ENCODE measurements at regions not wholly inside any gene's neighbourhood (a gene's known extent, or its start where the extent isn't known, plus 50 kb on each side); places are given as distances from the start of the nearest gene placed in this dataset.
"Not testable (repeated sequence)": the region's sequence is repeated elsewhere in the genome, so short reads cannot be mapped to it uniquely, and the experiment has no call there.

- DNase-seq (ENCODE audit: low read depth): no peak
Observed at GRCh38 chr5:124512952-124513632, 233.3 kb downstream of the ZNF608 start.

- DNase-seq (ENCODE audit: low read depth): no peak
Observed at GRCh38 chr5:124512236-124512635, 234.2 kb downstream of the ZNF608 start.

DNA sequence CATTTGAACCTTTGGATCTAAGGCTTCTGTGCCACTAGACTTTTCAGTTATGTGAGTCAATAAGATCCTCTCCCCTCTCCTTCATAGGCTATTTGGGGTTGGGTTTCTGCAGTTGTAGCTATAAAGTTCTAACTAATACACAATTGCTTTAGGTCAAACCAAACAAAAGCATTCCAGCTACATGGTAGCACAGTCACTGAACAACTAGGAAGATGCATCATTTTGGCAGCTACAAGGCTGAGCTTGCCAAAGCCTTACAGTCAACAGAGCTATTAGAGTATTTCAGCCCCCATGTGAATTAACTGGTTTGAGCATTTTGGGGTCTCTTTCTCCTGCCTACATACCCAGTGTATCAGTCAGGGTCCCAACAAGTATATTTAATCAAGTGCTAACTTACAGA is 234.6 kb downstream of the ZNF608 start:
- no peak for DNase-seq (ENCODE audit: low read depth)

DNA sequence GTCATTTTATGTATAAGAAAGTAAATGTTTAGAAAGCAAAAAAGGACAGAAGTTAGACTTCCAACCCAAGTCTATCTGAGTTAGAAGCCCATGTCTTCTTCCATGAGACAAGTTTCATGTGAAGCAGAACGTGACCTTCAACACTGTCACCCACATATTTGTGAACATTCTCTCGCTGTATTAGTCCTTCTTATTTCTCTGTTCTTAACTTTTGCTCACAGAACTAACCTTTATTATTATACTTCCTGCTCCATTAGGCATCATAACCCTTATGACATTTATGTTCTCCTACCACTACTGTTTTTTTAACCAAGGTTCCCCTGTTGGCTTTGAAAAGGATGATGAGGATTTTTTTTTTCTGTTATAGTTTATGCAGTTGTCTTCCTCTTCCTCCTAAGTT is 238.8 kb downstream of the ZNF608 start:
- no peak for DNase-seq (ENCODE audit: low read depth)

- no peak for DNase-seq (ENCODE audit: low read depth)
Observed at GRCh38 chr5:124504081-124504916, 242.1 kb downstream of the ZNF608 start.

- no peak for DNase-seq (ENCODE audit: low read depth)
Observed at GRCh38 chr5:124502551-124502950, 243.9 kb downstream of the ZNF608 start.

DNA sequence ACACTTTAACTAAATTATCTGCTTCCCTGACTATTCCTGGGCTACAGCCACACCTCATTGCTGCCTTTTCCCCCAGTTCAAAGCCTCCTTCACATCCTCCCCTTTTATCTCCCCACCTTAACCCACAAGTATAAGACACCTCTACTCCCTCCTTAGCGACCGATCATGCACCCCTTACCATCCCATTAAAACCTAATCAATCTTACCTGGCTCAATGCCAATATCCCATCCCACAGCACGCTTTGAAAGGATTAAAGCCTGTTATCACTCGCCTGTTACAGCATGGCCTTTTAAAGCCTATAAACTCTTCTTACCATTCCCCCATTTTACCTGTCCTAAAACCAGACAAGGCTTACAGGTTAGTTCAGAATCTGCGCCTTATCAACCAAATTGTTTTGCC is 246.6 kb downstream of the ZNF608 start:
- not testable (repeated sequence) for DNase-seq (ENCODE audit: low read depth)

GRCh38 chr5:124496968-124497367 is 249.5 kb downstream of the ZNF608 start:
- DNase-seq (ENCODE audit: low read depth): not testable (repeated sequence)

- no peak for DNase-seq (ENCODE audit: low read depth)
Observed at GRCh38 chr5:124494540-124495116, 251.8 kb downstream of the ZNF608 start.

- no peak for DNase-seq (ENCODE audit: low read depth)
Observed at GRCh38 chr5:124492444-124493224, 253.8 kb downstream of the ZNF608 start.

DNA sequence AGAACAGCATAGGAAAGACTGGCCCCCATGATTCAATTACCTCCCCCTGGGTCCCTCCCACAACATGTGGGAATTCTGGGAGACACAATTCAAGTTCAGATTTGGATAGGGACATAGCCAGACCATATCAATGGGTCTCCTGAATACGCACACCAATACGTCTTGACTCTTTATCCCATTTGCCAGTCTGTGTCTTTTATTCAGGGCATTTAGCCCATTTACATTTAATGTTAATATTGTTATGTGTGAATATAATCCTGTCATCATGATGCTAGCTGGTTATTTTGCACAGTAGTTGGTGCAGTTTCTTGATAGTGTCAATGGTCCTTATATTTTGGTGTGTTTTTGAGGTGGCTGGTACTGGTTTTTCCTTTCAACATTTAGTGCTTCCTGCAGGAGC is 256.1 kb downstream of the ZNF608 start:
- DNase-seq (ENCODE audit: low read depth): not testable (repeated sequence)

DNA sequence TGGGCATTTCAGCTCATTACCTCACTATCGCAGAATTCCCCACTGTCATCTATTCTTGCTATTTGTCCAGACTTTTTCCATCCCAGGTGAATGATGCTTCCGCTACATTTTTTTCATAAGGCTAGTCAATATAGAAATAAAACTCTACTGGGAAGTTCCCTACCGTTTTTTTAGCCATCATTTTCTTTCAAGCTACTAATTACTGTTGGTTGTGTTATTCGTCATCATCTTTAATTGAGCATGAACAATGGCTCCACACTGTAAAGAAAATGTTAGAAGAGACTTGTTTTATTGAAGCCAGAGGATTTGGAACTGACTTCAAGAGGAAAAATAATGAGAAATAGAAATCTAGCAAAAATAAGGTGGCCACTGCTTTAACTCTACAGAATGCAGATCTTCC is 265.0 kb downstream of the ZNF608 start:
- no peak for DNase-seq (ENCODE audit: low read depth)

DNA sequence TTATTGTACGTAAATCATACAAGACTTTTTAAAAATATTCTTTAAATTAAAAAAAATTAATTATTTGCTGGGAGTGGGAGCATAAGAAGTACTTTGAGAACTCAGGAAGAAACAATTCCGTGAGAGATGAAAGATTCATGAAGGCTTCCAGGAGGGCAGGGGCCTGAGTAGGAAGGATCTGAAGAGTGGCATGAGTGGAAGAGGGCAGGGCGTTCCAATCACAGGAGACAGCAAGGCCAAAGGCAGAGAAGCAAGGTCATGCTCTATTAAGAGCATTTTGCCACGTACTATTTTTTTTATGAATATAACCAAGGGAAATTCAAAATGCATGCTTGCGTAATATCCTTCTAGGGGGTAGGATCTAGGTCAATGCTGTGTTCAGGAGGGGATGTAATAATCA is 265.5 kb downstream of the ZNF608 start:
- DNase-seq (ENCODE audit: low read depth): no peak

GRCh38 chr5:124480022-124480421 is 266.4 kb downstream of the ZNF608 start:
- no peak for DNase-seq (ENCODE audit: low read depth)

GRCh38 chr5:124478264-124478663 is 268.2 kb downstream of the ZNF608 start:
- DNase-seq (ENCODE audit: low read depth): no peak

DNA sequence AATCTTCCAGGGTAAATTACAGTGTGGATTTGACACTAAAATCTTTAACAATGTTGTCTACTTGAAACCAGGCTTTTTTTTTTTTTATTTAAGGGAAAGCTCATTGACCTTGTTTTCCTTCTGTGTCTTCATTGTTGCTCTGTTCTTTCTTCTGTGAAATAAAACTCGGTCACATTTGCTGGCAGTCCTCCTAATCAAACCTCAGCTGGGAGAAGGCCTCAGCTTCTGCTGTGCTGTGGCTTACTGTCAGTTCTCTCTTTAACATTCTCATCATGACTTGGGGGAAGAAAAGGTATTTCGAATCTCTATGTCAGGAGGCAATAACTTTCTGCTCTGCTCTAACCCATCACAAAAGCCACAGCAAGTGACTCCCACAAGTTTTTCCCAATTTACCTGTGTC is 268.9 kb downstream of the ZNF608 start:
- no peak for DNase-seq (ENCODE audit: low read depth)

DNA sequence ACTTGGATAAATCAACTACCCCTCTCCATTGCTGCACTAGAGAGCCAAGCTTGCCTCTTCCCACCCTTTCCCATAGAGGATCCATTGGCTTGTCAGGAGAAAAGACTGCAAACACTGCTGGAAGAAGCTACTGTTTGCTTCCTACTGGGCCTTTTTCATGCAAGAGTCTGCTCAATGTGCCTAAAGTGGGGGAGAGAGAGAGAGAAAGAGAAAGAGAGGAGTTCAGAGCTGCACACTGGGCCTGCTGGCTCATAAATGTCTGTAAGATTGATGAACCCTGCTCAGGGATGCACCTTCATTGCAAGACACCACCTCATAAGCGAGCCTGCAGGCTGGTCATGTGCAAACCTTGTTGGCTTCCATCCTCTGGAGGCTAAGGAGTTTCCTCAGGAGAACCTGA is 269.4 kb downstream of the ZNF608 start:
- DNase-seq (ENCODE audit: low read depth): no peak

DNA sequence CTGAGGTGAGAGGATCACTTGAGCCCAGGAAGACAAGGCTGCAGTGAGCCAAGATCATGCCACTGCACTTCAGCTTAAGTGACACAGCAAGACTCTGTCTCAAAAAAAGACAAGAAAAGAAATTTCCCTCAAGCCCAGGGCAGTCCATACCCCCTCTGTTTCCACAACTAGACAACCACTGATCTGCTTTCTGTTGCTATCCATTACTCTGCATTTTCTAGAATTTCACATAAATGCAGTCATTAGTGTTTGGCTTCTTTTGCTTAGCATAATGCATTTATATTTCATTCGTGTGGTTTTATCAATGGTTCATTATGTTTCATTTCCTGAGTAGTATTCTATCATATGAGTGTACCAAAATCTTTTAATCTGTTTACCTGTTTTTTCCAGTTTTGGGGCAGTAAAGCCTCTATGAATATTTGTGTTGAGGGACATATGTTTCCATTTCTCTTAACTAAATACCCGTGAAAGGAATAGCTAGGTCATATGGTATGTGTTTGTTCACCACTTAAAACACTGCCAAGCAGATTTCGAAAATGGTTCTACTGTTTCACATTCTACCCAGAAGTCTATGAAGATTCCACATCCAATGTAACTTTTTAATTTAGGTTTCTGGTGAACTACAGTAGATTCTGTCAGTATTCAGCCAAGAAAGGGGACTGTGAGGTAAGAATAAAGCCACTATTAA is 271.8 kb downstream of the ZNF608 start:
- DNase-seq (ENCODE audit: low read depth): no peak

- no peak for DNase-seq (ENCODE audit: low read depth)
Observed at GRCh38 chr5:124468671-124469411, 277.6 kb downstream of the ZNF608 start.

GRCh38 chr5:124467745-124468144 is 278.7 kb downstream of the ZNF608 start:
- DNase-seq (ENCODE audit: low read depth): no peak

GRCh38 chr5:124466011-124466410 is 280.4 kb downstream of the ZNF608 start:
- DNase-seq (ENCODE audit: low read depth): no peak

All from T follicular helper cell (primary cell).